Psoas muscle (tissue), 7 donors: ENCODE measurements at regions not wholly inside any gene's neighbourhood (a gene's known extent, or its start where the extent isn't known, plus 50 kb on each side); places are given as distances from the start of the nearest gene placed in this dataset.
"Not testable (repeated sequence)": the region's sequence is repeated elsewhere in the genome, so short reads cannot be mapped to it uniquely, and the experiment has no call there.

Experiments used
- ATAC-seq, 4 donors: fragments of 200-7000 bp; cut with Tn5 transposase; one replicate each; pipeline ENCODE4 v1.9.1; 2020; ENCODE audit warnings: moderate library complexity in 3 of 4, mild to moderate bottlenecking in 2 of 4
- DNase-seq, 2 donors: peaks; one replicate each; pipeline ENCODE4 v3.0.0-alpha.2; 2020
- H3K27ac ChIP-seq: fragments of 200-600 bp; one replicate; pipeline ENCODE4 v1.8.0; 2022
- H3K27me3 ChIP-seq, 3 donors: fragments of 200-600 bp in 1 of 3; one replicate each; pipeline versions ENCODE4 v1.6.1 to v1.8.0; 2013 to 2022; ENCODE audit warnings: low read length in 2 of 3, mild to moderate bottlenecking in 2 of 3, moderate library complexity in 1 of 3; ENCODE audit not compliant: insufficient read depth in 3 of 3
- H3K36me3 ChIP-seq, 2 donors: fragments of 200-600 bp in 1 of 2; one replicate each; pipeline versions ENCODE4 v1.6.1 to v1.8.0; 2013 to 2022; ENCODE audit warnings: low read depth in 1 of 2, mild to moderate bottlenecking in 1 of 2, moderate library complexity in 1 of 2; ENCODE audit not compliant: insufficient read depth in 1 of 2
- H3K4me1 ChIP-seq: fragments of 200-600 bp; one replicate; pipeline ENCODE4 v1.8.0; 2022
- H3K4me3 ChIP-seq: fragments of 200-600 bp; one replicate; pipeline ENCODE4 v1.8.0; 2022; ENCODE audit warnings: mild to moderate bottlenecking
- H3K9me3 ChIP-seq: fragments of 200-600 bp; one replicate; pipeline ENCODE4 v1.8.0; 2022
- WGBS, 3 donors: extraction: QIAGEN DNeasy Blood & Tissue Kit; methylation state at CpG; one replicate each; pipeline versions ENCODE4 v1.1.6 to v1.1.7; 2013; 5-methylcytosine and 5-hydroxymethylcytosine counted together
- intact Hi-C, 2 donors: fragments of 100-400 bp; cut with DNase I; formaldehyde crosslinking; loops; one replicate each; pipeline versions ENCODE4 v1.11.0 to v1.14.2; 2022
- TF ChIP-seq, protein P1 (sequence below): fragments of 200-600 bp; IDR thresholded peaks from one replicate; pipeline ENCODE4 v1.8.0; 2022; ENCODE audit warnings: antibody characterized with exemption
- donor health status: healthy with polysubstance abuse.
- donor health status: DM: no; HTN: no; CAD: no; lungs with moderate emphysema.
- donor health status: Bipolar disorder and iron deficiency.
- donor health status: healthy.
- donor health status: DM: yes; HTN: yes; CAD: no.
- donor health status: DM: no; HTN: no; CAD: no.
- donor health status: DM: yes; HTN: yes; CAD: no.

GRCh38 chr11:42870480-42870879 lies 441.3 kb upstream of the API5 start:
- no peak for DNase-seq
- Histone ChIP-seq H3K4me3 (no peak overlapping the region), H3K36me3 (no peaks in the 10 kb centered on the region), H3K27me3 (no peaks in the 10 kb centered on the region), H3K27ac (no peak overlapping the region), H3K9me3 (no peaks in the 10 kb centered on the region), H3K4me1 (no peaks in the 10 kb centered on the region)
- ATAC-seq: no peak
- TF ChIP-seq, protein P1, sequence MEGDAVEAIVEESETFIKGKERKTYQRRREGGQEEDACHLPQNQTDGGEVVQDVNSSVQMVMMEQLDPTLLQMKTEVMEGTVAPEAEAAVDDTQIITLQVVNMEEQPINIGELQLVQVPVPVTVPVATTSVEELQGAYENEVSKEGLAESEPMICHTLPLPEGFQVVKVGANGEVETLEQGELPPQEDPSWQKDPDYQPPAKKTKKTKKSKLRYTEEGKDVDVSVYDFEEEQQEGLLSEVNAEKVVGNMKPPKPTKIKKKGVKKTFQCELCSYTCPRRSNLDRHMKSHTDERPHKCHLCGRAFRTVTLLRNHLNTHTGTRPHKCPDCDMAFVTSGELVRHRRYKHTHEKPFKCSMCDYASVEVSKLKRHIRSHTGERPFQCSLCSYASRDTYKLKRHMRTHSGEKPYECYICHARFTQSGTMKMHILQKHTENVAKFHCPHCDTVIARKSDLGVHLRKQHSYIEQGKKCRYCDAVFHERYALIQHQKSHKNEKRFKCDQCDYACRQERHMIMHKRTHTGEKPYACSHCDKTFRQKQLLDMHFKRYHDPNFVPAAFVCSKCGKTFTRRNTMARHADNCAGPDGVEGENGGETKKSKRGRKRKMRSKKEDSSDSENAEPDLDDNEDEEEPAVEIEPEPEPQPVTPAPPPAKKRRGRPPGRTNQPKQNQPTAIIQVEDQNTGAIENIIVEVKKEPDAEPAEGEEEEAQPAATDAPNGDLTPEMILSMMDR: no peak
- intact Hi-C loops: no loop called here
- WGBS, 3 donors: 62 to 66% (median 66%) methylated on average over 3 of the region's 3 CpGs

DNA sequence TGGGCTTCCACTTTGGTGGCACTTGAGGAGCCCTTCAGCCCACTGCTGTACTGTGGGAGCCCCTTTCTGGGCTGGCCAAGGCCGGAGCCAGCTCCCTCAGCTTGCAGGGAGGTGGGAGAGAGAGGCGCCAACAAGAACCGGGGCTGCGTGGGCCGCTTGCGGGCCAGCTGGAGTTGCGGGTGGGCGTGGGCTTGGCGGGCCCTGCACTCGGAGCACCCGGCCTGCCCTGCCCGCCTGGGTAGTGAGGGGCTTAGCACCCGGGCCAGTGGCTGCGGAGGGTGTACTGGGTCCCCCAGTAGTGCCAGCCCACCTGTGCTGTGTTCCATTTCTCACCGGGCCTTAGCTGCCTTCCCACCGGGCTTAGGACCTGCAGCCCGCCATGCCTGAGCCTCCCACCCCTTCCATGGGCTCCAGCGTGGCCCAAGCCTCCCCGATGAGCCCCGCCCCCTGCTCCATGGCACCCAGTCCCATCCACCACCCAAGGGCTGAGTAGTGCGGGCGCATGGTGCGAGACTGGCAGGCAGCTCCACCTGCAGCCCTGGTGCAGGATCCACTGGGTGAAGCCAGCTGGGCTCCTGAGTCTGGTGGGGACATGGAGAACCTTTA lies 437.9 kb upstream of the API5 start:
- WGBS, 3 donors: 91 to 94% (median 93%) methylated on average over 14 to 23 of the region's 23 CpGs
- ATAC-seq, H3K36me3 ChIP-seq, H3K9me3 ChIP-seq, H3K4me3 ChIP-seq, H3K4me1 ChIP-seq, DNase-seq, intact Hi-C loops, H3K27ac ChIP-seq, H3K27me3 ChIP-seq: not testable (repeated sequence)

DNA sequence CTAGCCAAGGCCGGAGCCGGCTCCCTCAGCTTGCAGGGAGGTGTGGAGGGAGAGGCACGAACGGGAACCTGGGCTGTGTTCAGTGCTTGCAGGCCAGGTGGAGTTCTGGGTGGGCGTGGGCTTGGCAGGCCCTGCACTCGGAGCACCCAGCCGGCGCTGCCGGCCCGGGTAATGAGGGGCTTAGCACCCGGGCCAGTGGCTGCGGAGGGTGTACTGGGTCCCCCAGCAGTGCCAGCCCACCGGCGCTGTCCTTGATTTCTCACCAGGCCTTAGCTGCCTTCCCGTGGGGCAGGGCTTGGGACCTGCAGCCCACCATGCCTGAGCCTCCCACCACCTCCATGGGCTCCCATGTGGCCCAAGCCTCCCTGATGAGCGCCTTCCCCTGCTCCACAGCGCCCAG lies 430.5 kb upstream of the API5 start:
- H3K27me3 ChIP-seq, H3K27ac ChIP-seq, ATAC-seq, intact Hi-C loops, H3K4me3 ChIP-seq, DNase-seq, H3K36me3 ChIP-seq, H3K4me1 ChIP-seq: not testable (repeated sequence)
- 80 to 91% (median 90%) methylated on average over 15 to 17 of the region's 17 CpGs for WGBS, 3 donors
- peaks cover 11% of the 10 kb centered on the region for H3K9me3 ChIP-seq

DNA sequence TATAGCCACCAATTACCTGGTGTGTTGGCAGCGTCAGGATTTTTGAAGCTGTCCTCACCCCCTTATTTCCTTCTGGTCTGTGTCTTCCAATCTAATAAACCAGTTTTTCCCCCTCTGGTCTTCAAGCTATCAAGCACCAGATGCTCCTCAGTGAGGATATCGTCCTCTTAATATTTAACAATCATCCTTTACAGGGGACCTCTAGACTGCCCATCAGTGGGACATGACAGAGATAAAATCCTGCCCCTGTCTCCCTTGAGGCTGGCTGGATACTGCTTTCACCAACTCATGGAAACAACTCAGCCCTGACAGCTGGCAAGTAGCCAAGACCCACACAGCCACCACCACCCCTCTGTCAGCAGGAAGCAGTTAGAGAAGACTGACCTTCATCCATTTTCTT lies 421.0 kb upstream of the API5 start:
- TF ChIP-seq, protein P1: no peak
- no peaks in the 10 kb centered on the region for H3K27me3 ChIP-seq
- 53 to 71% (median 62%) methylated on average over 2 of the region's 2 CpGs for WGBS, 3 donors
- H3K4me3 ChIP-seq: no peak overlapping the region
- no peak overlapping the region for H3K27ac ChIP-seq
- intact Hi-C loops: no loop called here
- ATAC-seq: no peak
- H3K36me3 ChIP-seq: no peaks in the 10 kb centered on the region
- no peaks in the 10 kb centered on the region for H3K4me1 ChIP-seq
- no peak for DNase-seq
- no peaks in the 10 kb centered on the region for H3K9me3 ChIP-seq

- TF ChIP-seq, protein P1: no peak
- no peak for ATAC-seq
Observed at GRCh38 chr11:42901084-42901483, 410.7 kb upstream of the API5 start.

DNA sequence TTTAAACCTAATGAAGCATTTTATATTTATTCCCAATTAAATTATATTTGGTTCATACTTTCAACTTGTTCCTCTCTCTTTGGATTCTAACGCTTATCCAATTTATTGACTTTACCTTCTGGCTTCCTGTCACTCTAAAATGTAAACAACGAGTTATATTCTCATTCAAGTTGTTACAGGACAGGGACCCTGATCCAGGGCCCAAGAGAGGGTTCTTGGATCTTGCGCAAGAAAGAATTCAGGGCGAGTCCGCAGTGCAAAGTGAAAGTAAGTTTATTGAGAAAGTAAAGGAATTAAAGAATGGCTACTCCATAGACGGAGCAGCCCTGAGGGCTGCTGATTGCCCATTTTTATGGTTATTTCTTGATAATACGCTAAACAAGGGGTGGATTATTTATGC lies 405.6 kb upstream of the API5 start:
- WGBS, 3 donors: 66 to 85% (median 83%) methylated on average over 7 of the region's 7 CpGs
- TF ChIP-seq, protein P1: no peak
- Histone ChIP-seq H3K27ac (no peak overlapping the region), H3K27me3 (no peaks in the 10 kb centered on the region), H3K36me3 (no peaks in the 10 kb centered on the region), H3K9me3 (no peaks in the 10 kb centered on the region), H3K4me3 (no peak overlapping the region), H3K4me1 (no peaks in the 10 kb centered on the region)
- ATAC-seq (no peak), DNase-seq (no peak)
- intact Hi-C loops: no loop called here

More at GRCh38 chr11:42901084-42901483, 410.7 kb upstream of the API5 start:
- H3K36me3 ChIP-seq: no peaks in the 10 kb centered on the region
- H3K9me3 ChIP-seq: no peaks in the 10 kb centered on the region
- H3K27me3 ChIP-seq: no peaks in the 10 kb centered on the region
- intact Hi-C loops: no loop called here
- WGBS, 3 donors: 56 to 67% (median 58%) methylated on average over 1 of the region's 1 CpG
- no peak for DNase-seq
- no peaks in the 10 kb centered on the region for H3K4me1 ChIP-seq
- no peak overlapping the region for H3K27ac ChIP-seq
- H3K4me3 ChIP-seq: no peak overlapping the region
